T-helper 2 cell treated with Interferon-gamma antibody and Interleukin-4, amounts not matched to agents 100 ng/mL and 5 ng/mL, for 36 hours (primary cell): ENCODE measurements at regions not wholly inside any gene's neighbourhood (a gene's known extent, or its start where the extent isn't known, plus 50 kb on each side); places are given as distances from the start of the nearest gene placed in this dataset.

ENCODE experiments used
- intact Hi-C: fragments of 100-400 bp; cut with micrococcal nuclease; formaldehyde crosslinking; loops from one replicate; pipeline ENCODE4 v1.15.1; 2023

- intact Hi-C loops = no loop called here
Observed at GRCh38 chr13:40272776-40273139, 393.7 kb downstream of the FOXO1 start.

- intact Hi-C loops = no loop called here
Observed at GRCh38 chr13:40273253-40274025, 393.0 kb downstream of the FOXO1 start.

- intact Hi-C loops = no loop called here
Observed at GRCh38 chr13:40274103-40274502, 392.3 kb downstream of the FOXO1 start.

GRCh38 chr13:40275155-40275554, 391.3 kb downstream of the FOXO1 start:
- intact Hi-C loops = no loop called here

GRCh38 chr13:40275636-40276035, 390.8 kb downstream of the FOXO1 start:
- intact Hi-C loops = no loop called here

GRCh38 chr13:40283666-40284065, 382.8 kb downstream of the FOXO1 start:
- intact Hi-C loops = no loop called here

- intact Hi-C loops = no loop called here
Observed at GRCh38 chr13:40285634-40286033, 380.8 kb downstream of the FOXO1 start.

GRCh38 chr13:40287428-40287827, 379.0 kb downstream of the FOXO1 start:
- intact Hi-C loops = no loop called here

- intact Hi-C loops = no loop called here
Observed at GRCh38 chr13:40288259-40288658, 378.2 kb downstream of the FOXO1 start.

GRCh38 chr13:40290758-40291157, 375.7 kb downstream of the FOXO1 start:
- intact Hi-C loops = no loop called here

- intact Hi-C loops = no loop called here
Observed at GRCh38 chr13:40292108-40292507, 374.3 kb downstream of the FOXO1 start.

GRCh38 chr13:40292536-40292935, 373.9 kb downstream of the FOXO1 start:
- intact Hi-C loops = no loop called here

- intact Hi-C loops = no loop called here
Observed at GRCh38 chr13:40302351-40302750, 364.1 kb downstream of the FOXO1 start.

- intact Hi-C loops = no loop called here
Observed at GRCh38 chr13:40304391-40304790, 362.1 kb downstream of the FOXO1 start.

GRCh38 chr13:40306817-40307216, 359.6 kb downstream of the FOXO1 start:
- intact Hi-C loops = no loop called here

- intact Hi-C loops = no loop called here
Observed at GRCh38 chr13:40309881-40310280, 356.6 kb downstream of the FOXO1 start.

- intact Hi-C loops = no loop called here
Observed at GRCh38 chr13:40311356-40312101, 354.9 kb downstream of the FOXO1 start.

GRCh38 chr13:40313269-40314200, 352.9 kb downstream of the FOXO1 start:
- intact Hi-C loops = no loop called here

GRCh38 chr13:40315416-40316064, 350.9 kb downstream of the FOXO1 start:
- intact Hi-C loops = loop anchor here (5.0 kb wide), 2 partner anchors 72 to 128 kb away; no protein-coding TSS in a partner anchor

- intact Hi-C loops = loop anchor here (5.0 kb wide), 2 partner anchors 71 to 129 kb away; no protein-coding TSS in a partner anchor
Observed at GRCh38 chr13:40316301-40316700, 350.1 kb downstream of the FOXO1 start.

- intact Hi-C loops = loop anchor here (5.0 kb wide), 2 partner anchors 69 to 131 kb away; no protein-coding TSS in a partner anchor
Observed at GRCh38 chr13:40317980-40318327, 348.5 kb downstream of the FOXO1 start.
